Tibial artery (tissue), 4 donors: ENCODE measurements at regions not wholly inside any gene's neighbourhood (a gene's known extent, or its start where the extent isn't known, plus 50 kb on each side); places are given as distances from the start of the nearest gene placed in this dataset.

Experiments
- DNase-seq, 2 donors: peaks; one replicate each; pipeline ENCODE4 v3.0.0-alpha.2; 2019
- H3K27ac ChIP-seq, 2 donors: fragments of 200-600 bp; sonication (generic) in 1 of 2; 1 replicate in 1 of 2; 2 replicates in 1 of 2; pipeline ENCODE4 v1.5.1; 2018 to 2019; ENCODE audit warnings: mild to moderate bottlenecking in 1 of 2
- H3K27me3 ChIP-seq, 2 donors: fragments of 200-600 bp; sonication (generic) in 1 of 2; one replicate each; pipeline versions ENCODE4 v1.5.1 to v1.6.0; 2016 to 2019
- H3K36me3 ChIP-seq, 3 donors: fragments of 200-600 bp; sonication (generic) in 2 of 3; one replicate each; pipeline ENCODE4 v1.5.1; 2016 to 2019; ENCODE audit warnings: mild to moderate bottlenecking in 2 of 3
- H3K4me1 ChIP-seq, 4 donors: fragments of 200-600 bp; sonication (generic) in 2 of 4; 1 replicate in 3 of 4; 2 replicates in 1 of 4; pipeline ENCODE4 v1.5.1; 2016 to 2019
- H3K4me3 ChIP-seq, 2 donors: fragments of 200-600 bp; sonication (generic) in 1 of 2; 1 replicate in 1 of 2; 2 replicates in 1 of 2; pipeline ENCODE4 v1.5.1; 2018 to 2019; ENCODE audit warnings: mild to moderate bottlenecking in 2 of 2
- H3K9me3 ChIP-seq, 3 donors: fragments of 200-600 bp; sonication (generic) in 1 of 3; one replicate each; pipeline ENCODE4 v1.5.1; 2016 to 2019
- CTCF ChIP-seq, 2 experiments: fragments of 200-600 bp in 1 of 2; fragments of 450-650 bp in 1 of 2; IDR thresholded peaks; one replicate each; pipeline ENCODE4 v1.5.1; 2017 to 2019; ENCODE audit warnings: antibody characterized with exemption in 2 of 2, mild to moderate bottlenecking in 1 of 2, moderate library complexity in 1 of 2
- intact Hi-C: fragments of 100-400 bp; cut with DNase I; formaldehyde crosslinking; loops from one replicate; pipeline ENCODE4 v1.15.0; 2023; ENCODE audit warnings: low total_unique reads

DNA sequence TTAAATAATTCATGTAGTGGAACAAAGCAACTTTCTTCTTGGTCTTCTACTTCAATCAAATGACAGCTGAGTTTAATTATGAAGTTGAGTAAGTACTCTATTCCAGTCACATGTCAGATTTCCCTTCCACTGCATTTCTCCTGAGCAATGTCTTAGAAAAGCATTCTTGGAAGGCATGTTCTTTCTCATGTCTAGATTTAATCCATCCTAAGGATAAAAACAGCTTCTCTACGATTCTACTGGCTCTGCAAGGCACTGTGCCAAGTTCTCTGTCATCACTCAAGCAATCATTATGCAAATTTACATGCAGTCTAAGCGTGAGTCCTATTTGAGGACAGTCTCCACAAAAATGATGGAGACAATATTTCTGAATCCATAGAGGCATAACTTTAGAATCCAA is 142.4 kb downstream of the YIPF5 start:
- Histone ChIP-seq H3K4me3 (no peak overlapping the region), H3K27ac (peak overlapping the region in 1 of 2 donors; percentile 22), H3K36me3 (no peaks in the 10 kb centered on the region), H3K4me1 (peaks cover 0 to 28% (median 13%) of the 10 kb centered on the region in 4 donors), H3K9me3 (no peaks in the 10 kb centered on the region), H3K27me3 (no peaks in the 10 kb centered on the region)
- intact Hi-C loops, result no loop called here
- no peak for TF ChIP-seq CTCF (IDR thresholded peaks at IDR 0.05)
- DNase-seq, result no peak

DNA sequence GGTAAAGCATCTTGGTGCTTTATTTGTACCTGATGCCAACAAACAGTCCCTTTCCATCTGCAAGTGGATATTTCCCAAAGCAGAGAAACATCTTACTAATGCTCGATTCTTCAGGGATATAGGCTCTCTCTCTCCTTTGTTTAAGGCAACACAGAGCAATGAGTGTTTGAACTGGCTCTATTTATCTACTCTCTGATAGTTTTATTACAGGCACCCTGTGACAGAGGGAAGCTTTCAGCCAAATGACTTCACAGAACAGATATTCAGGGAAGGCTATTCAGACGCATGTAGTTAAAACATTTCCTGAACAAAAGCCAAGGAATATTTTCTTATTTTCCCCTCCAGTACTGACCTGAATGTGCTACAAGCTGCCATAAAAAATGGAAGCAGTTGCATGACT is 141.8 kb downstream of the YIPF5 start:
- Histone ChIP-seq H3K27me3 (no peaks in the 10 kb centered on the region), H3K27ac (peak overlapping the region in 1 of 2 donors; percentile 22), H3K4me1 (peaks cover 0 to 29% (median 13%) of the 10 kb centered on the region in 4 donors), H3K9me3 (no peaks in the 10 kb centered on the region), H3K4me3 (peak overlapping the region in 1 of 2 donors; percentile 4), H3K36me3 (no peaks in the 10 kb centered on the region)
- DNase-seq, result no peak
- intact Hi-C loops, result no loop called here
- TF ChIP-seq CTCF (IDR thresholded peaks at IDR 0.05), result no peak

- DNase-seq, result no peak
- H3K4me1 ChIP-seq, result peaks cover 0 to 34% (median 13%) of the 10 kb centered on the region in 4 donors
- H3K4me3 ChIP-seq, result no peak overlapping the region
- no peaks in the 10 kb centered on the region for H3K27me3 ChIP-seq
- intact Hi-C loops, result no loop called here
- no peak for TF ChIP-seq CTCF (IDR thresholded peaks at IDR 0.05)
- H3K36me3 ChIP-seq, result no peaks in the 10 kb centered on the region
- no peak overlapping the region for H3K27ac ChIP-seq
- H3K9me3 ChIP-seq, result no peaks in the 10 kb centered on the region
Observed at GRCh38 chr5:144030904-144031303, 139.6 kb downstream of the YIPF5 start.

GRCh38 chr5:144032375-144032774 is 138.1 kb downstream of the YIPF5 start:
- H3K27me3 ChIP-seq, result no peaks in the 10 kb centered on the region
- no peaks in the 10 kb centered on the region for H3K36me3 ChIP-seq
- H3K27ac ChIP-seq, result peak overlapping the region in 1 of 2 donors; percentile 16
- no peaks in the 10 kb centered on the region for H3K9me3 ChIP-seq
- no peak for TF ChIP-seq CTCF (IDR thresholded peaks at IDR 0.05)
- H3K4me3 ChIP-seq, result no peak overlapping the region
- intact Hi-C loops, result no loop called here
- peak in 1 of 2 donors; percentile 66 for DNase-seq
- H3K4me1 ChIP-seq, result peaks cover 0 to 46% (median 13%) of the 10 kb centered on the region in 4 donors

DNA sequence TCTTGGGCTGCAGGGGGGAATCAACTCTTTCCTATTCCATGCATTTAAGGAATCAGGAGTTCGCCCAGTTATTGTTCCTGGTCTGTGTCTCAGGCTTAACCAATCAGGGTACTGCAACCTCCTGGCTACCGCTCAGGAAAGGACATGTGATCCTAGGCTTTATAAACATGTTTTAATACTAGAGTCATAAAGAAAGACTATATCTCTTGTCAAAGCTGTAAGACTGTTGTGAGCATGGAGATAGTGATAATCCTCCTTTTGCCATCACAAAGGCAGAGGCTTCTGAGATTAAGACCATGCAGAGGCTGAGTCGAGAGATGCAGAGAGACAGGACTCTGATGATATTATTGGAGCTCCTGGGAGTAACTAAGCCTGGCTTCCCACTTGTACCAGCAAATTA is 137.0 kb downstream of the YIPF5 start:
- Histone ChIP-seq H3K4me1 (peaks cover 0 to 40% (median 9%) of the 10 kb centered on the region in 4 donors), H3K9me3 (no peaks in the 10 kb centered on the region), H3K36me3 (no peaks in the 10 kb centered on the region), H3K27me3 (no peaks in the 10 kb centered on the region), H3K27ac (no peak overlapping the region), H3K4me3 (no peak overlapping the region)
- TF ChIP-seq CTCF (IDR thresholded peaks at IDR 0.05), result no peak
- DNase-seq, result no peak
- intact Hi-C loops, result no loop called here
